Activated CD8-positive, alpha-beta memory T cell treated with anti-CD3 and anti-CD28 coated beads, Interleukin-2, amount 10 ng/mL, durations not matched to agents 7 days and 5 days (primary cell): ENCODE measurements at regions not wholly inside any gene's neighbourhood (a gene's known extent, or its start where the extent isn't known, plus 50 kb on each side); places are given as distances from the start of the nearest gene placed in this dataset.

Experiments
- ATAC-seq: fragments of 150-1000 bp; cut with Tn5 transposase; one replicate; pipeline ENCODE4 v1.10.0; 2021; ENCODE audit warnings: moderate library complexity
- CTCF ChIA-PET: fragments of 350-600 bp; sonication (Branson Sonifier 250); formaldehyde crosslinking; loops from one replicate; lab custom pipeline; 2021; ENCODE audit warnings: antibody characterized with exemption; lab: Charles Lee
- DNase-seq: peaks from one replicate; pipeline ENCODE4 v3.0.0-alpha.2; 2020
- H3K27ac Mint-ChIP-seq: one replicate; pipeline ENCODE4 v1.8.0; 2021; ENCODE audit warnings: mild to moderate bottlenecking, mixed read lengths
- H3K27me3 Mint-ChIP-seq: one replicate; pipeline ENCODE4 v1.8.0; 2021; ENCODE audit warnings: mixed read lengths
- H3K36me3 Mint-ChIP-seq: one replicate; pipeline ENCODE4 v1.8.0; 2021; ENCODE audit warnings: mild to moderate bottlenecking, mixed read lengths
- H3K4me1 Mint-ChIP-seq: one replicate; pipeline ENCODE4 v1.8.0; 2021; ENCODE audit warnings: mixed read lengths
- H3K4me3 Mint-ChIP-seq: one replicate; pipeline ENCODE4 v1.8.0; 2021; ENCODE audit warnings: mild to moderate bottlenecking, moderate library complexity, mixed read lengths
- H3K9me3 Mint-ChIP-seq: one replicate; pipeline ENCODE4 v1.8.0; 2022; ENCODE audit warnings: low read depth, mixed read lengths

DNA sequence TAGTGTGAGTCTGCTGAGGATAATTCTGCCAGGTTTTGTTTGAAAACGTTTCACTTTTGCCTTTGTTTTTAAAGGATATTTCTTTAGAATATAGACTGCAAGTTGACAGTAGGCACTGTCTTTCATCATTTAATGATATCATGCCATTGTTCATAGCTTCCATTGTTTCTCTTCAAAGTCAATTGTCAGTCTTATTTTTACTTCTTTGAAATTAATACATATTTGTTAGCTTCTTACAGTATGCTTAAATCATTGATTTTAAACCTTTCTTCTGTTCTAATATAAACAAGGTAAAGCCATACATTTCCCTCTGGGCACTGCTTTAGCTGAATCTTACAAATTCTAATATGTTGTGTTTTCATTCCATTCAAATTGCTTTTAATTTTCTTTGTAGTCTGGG is 62.3 kb upstream of the PARVA start:
- Mint-ChIP-seq H3K27ac (no peak overlapping the region), H3K4me1 (no peaks in the 10 kb centered on the region), H3K27me3 (no peaks in the 10 kb centered on the region), H3K4me3 (no peak overlapping the region), H3K36me3 (peaks cover 6% of the 10 kb centered on the region), H3K9me3 (peaks cover 10% of the 10 kb centered on the region)
- CTCF ChIA-PET: interaction anchor here (1.6 kb wide), 1 partner anchor 26 kb away, joined by 5 read pairs; no protein-coding TSS in a partner anchor
- ATAC-seq: no peak
- DNase-seq: no peak

DNA sequence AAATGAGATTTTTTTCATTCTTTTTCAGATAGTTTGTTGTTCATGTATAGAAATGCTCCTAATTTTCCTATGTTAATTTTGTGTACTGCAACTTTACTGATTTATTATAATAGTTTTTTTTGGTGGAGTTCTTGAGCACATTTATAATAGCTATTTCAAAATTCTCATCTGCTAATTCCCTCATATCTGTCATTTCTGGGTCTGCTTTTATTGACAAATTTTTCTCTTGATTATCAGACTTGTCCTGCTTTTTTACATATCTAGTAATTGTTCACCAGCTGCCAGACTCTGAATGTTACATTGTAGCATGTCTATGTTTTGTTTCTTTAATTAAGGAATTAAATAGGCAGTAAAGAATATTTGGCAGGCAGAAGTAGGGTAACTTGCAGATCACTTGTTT is 60.9 kb upstream of the PARVA start:
- peaks cover 6% of the 10 kb centered on the region for H3K36me3 Mint-ChIP-seq
- DNase-seq: no peak
- no peak overlapping the region for H3K4me3 Mint-ChIP-seq
- H3K9me3 Mint-ChIP-seq: peaks cover 10% of the 10 kb centered on the region
- H3K4me1 Mint-ChIP-seq: peaks cover 4% of the 10 kb centered on the region
- CTCF ChIA-PET: no interaction called here
- H3K27me3 Mint-ChIP-seq: no peaks in the 10 kb centered on the region
- H3K27ac Mint-ChIP-seq: no peak overlapping the region
- ATAC-seq: no peak

DNA sequence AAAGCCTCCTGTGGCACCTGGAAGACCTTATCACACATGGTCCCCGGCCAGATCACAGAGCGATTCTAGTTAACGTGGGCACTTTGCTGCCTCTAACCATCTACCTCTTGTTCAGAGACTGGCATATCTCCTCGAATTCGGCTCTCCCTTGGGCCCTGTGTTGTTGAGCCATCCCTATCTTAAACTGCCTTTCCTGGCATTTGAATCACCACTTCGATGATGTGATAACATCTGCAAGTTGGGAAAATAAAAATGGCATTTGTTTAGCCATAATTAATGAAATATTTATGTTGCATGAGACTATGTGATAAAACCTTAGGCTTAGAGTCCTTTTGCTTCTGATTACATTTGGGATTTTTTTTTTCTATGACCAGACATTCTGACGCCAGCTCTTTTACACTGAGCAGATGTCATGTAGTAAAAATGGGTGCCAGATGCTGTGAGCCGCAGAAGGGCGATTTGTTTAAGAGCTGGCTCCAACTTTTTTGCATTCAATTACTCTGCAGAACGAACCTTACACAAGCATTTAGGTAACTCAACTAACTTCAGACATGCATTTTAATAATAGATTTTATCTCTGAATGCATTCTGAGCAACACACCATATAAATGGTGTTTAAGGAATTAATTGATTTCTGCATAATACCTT is 58.5 kb upstream of the PARVA start:
- Mint-ChIP-seq H3K27ac (no peak overlapping the region), H3K9me3 (peaks cover 8% of the 10 kb centered on the region), H3K27me3 (no peaks in the 10 kb centered on the region), H3K4me1 (peaks cover 7% of the 10 kb centered on the region), H3K36me3 (peaks cover 3% of the 10 kb centered on the region), H3K4me3 (no peak overlapping the region)
- DNase-seq (no peak), ATAC-seq (no peak)
- CTCF ChIA-PET: interaction anchor here (0.7 to 3.9 kb wide), 3 partner anchors 12 to 30 kb away, joined by 3 to 16 read pairs (median 8); no protein-coding TSS in a partner anchor

DNA sequence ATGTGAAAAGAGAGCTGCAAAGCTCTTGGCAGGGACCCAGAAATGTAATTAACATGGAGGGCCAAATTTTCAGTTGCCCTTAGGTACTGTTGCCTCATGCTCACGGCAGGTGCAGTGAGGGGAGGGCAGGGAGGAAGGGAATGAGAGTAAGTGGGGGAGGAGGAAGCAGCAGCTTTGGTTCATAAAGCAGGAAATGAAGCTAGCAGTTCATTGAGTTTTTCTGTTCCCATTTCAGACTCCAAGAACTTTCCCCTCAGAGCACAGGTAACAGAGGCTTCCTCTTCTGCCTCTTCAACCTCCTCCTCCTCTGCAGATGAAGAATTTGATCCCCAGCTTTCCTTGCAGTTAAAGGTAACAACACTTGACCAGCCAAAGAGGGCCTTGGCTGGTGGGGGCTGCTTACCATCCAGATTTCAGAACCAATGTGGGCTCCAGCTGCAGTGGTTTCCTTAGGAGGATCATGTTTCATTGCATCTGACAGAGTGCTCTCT is 57.9 kb upstream of the PARVA start:
- DNase-seq (no peak), ATAC-seq (no peak)
- peaks cover 3% of the 10 kb centered on the region for H3K36me3 Mint-ChIP-seq
- H3K4me3 Mint-ChIP-seq: no peak overlapping the region
- CTCF ChIA-PET: interaction anchor here (0.7 to 3.9 kb wide), 4 partner anchors 11 to 577 kb away, joined by 3 to 16 read pairs (median 6); no protein-coding TSS in a partner anchor
- H3K9me3 Mint-ChIP-seq: peaks cover 8% of the 10 kb centered on the region
- H3K27me3 Mint-ChIP-seq: no peaks in the 10 kb centered on the region
- peaks cover 7% of the 10 kb centered on the region for H3K4me1 Mint-ChIP-seq
- no peak overlapping the region for H3K27ac Mint-ChIP-seq

DNA sequence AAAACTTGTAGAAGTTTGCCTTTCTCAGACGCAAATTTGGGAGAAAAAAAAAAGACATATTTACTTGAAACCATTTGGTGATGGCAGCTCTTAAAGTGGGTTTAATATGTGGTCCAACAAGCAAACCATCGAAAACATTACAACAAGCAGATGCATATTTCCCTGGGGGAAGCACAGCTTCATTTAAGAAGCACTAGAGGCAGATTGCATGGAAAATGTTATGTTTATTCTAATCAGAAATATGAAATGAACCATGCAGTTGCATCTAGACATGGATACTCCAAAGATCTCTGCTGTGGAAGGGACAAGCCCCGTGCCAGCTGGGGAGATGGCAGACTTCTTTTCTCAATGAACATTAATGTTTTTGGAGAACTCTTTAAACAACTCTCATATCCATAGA is 57.4 kb upstream of the PARVA start:
- Mint-ChIP-seq H3K4me1 (peaks cover 7% of the 10 kb centered on the region), H3K4me3 (no peak overlapping the region), H3K36me3 (peaks cover 3% of the 10 kb centered on the region), H3K27ac (no peak overlapping the region), H3K27me3 (no peaks in the 10 kb centered on the region), H3K9me3 (peaks cover 8% of the 10 kb centered on the region)
- DNase-seq: no peak
- ATAC-seq: no peak
- CTCF ChIA-PET: interaction anchor here (0.7 to 3.9 kb wide), 3 partner anchors 11 to 576 kb away, joined by 3 to 16 read pairs (median 8); no protein-coding TSS in a partner anchor

DNA sequence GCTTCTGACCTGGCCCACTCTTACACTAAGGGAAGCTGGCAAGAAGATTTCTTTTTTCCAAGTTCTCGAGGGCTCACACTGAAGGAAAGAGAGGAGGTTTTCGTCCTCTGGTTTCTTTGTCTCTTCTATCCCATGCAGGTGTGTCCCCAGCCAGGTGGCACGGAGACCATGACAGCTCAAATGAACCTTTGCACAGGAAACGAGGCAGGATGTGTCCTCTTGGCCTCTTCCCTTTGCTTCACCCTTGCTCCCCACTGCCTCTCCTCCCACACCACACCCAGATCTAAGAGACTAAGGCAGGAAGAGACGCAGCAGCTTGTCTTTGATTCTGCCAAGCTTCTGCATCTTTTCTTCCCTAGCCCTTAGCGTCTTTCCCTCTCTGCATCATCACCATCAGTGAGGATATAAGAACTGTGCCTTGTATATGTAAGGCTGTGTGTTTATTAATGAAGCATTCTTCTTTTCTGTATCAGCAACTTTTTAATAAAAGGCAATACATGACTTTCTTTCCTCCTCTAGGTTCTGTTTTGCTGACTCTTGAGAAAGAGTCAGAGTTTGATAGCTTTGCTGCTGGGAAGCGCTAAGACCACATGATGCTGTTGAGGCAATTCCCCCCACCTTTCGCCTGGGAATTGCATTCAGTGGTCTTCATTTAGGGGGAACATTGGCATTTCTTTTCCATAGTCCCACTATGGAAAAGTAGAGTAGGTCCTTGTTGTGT is 56.0 kb upstream of the PARVA start:
- CTCF ChIA-PET: interaction anchor here (0.8 to 3.9 kb wide), 3 partner anchors 9 to 277 kb away, joined by 3 to 16 read pairs (median 4); no protein-coding TSS in a partner anchor
- no peaks in the 10 kb centered on the region for H3K36me3 Mint-ChIP-seq
- no peak overlapping the region for H3K4me3 Mint-ChIP-seq
- peaks cover 7% of the 10 kb centered on the region for H3K4me1 Mint-ChIP-seq
- no peaks in the 10 kb centered on the region for H3K27me3 Mint-ChIP-seq
- H3K9me3 Mint-ChIP-seq: peaks cover 5% of the 10 kb centered on the region
- H3K27ac Mint-ChIP-seq: no peak overlapping the region
- DNase-seq (no peak), ATAC-seq (no peak)

DNA sequence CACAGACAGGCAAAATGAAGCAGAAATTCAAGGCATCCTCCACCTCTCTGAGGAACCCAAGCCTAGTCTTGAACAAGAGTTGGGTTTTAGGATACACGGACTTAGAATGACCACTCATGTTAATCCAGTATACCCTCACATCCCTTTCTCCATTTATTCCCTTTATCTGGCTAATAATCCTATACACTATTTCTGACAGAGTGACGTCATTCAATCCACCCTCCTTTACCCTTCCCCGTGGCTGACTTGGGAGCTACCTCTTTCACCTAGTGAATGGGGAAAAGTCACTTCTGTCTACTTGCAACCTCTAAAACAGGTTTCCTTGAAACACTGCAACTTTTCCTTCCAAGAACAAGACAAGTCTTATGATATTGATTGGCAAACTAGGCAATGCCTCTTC is 52.8 kb upstream of the PARVA start:
- ATAC-seq (no peak), DNase-seq (no peak)
- CTCF ChIA-PET: interaction anchor here (1.6 kb wide), 1 partner anchor 633 kb away, joined by 3 read pairs; no protein-coding TSS in a partner anchor
- no peak overlapping the region for H3K27ac Mint-ChIP-seq
- no peaks in the 10 kb centered on the region for H3K36me3 Mint-ChIP-seq
- H3K9me3 Mint-ChIP-seq: no peaks in the 10 kb centered on the region
- H3K4me1 Mint-ChIP-seq: peaks cover 7% of the 10 kb centered on the region
- H3K27me3 Mint-ChIP-seq: no peaks in the 10 kb centered on the region
- H3K4me3 Mint-ChIP-seq: no peak overlapping the region
